D341Med (cell line): ENCODE measurements at regions not wholly inside any gene's neighbourhood (a gene's known extent, or its start where the extent isn't known, plus 50 kb on each side); places are given as distances from the start of the nearest gene placed in this dataset.
A peak's percentile ranks its signal among the peaks of the same experiment; 100 is the strongest.
"Not testable (repeated sequence)": the region's sequence is repeated elsewhere in the genome, so short reads cannot be mapped to it uniquely, and the experiment has no call there.

Experiments
- DNase-seq: peaks from one replicate; pipeline ENCODE4 v3.0.0; 2012; ENCODE audit warnings: low spot score

DNA sequence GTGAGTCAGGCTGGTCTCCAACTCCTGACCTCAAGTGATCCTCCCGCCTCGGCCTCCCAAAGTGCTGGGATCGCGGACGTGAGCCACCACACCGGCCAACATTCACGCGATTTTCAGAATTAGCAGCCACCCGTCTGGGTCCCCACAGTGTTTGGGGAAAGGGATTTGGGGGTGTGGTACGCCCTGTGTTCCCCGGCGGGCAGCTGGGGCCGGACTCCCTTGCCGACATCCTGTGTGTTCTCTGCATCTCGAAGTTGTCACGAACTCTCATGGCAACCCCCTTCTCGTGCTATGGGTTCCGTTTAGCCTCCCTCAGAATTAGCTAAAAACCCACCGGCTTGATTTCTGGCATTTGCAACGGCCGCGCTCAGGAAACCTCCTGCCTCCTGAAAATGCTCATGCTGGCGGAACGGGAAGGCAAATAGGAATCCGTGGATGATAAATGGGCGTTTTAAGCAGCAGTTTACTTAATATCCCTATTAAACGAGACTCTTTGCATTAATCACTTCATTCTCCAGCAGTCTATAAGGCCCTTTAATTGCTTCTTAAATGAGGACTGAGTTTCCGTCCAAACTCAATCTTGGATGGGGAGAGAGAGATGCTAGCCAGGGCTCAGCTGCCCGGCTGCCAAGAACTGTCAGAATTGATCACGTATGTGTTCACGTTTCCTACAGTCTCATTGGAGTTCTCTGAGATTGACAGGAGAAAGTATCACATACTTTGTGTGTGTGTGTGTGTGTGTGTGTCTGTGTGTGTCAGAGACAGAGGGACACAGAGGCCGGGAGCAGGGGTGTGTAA is 78.9 kb upstream of the PPP2R3B start:
- no peak for DNase-seq

DNA sequence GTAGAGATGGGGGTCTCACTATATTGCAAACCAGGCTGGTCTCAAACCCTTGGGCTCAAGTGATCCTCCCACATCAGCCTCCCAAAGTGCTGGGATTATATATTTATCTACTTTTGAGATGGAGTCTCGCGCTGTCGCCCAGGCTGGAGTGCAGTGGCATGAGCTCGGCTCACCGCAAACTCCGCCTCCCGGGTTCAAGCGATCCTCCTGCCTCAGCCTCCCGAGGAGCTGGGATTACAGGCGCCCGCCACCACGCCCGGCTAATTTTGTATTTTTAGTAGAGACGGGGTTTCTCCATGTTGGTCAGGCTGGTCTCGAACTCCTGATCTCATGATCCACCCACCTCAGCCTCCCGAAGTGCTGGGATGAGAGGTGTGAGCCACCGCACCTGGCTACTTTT is 80.1 kb upstream of the PPP2R3B start:
- not testable (repeated sequence) for DNase-seq

DNA sequence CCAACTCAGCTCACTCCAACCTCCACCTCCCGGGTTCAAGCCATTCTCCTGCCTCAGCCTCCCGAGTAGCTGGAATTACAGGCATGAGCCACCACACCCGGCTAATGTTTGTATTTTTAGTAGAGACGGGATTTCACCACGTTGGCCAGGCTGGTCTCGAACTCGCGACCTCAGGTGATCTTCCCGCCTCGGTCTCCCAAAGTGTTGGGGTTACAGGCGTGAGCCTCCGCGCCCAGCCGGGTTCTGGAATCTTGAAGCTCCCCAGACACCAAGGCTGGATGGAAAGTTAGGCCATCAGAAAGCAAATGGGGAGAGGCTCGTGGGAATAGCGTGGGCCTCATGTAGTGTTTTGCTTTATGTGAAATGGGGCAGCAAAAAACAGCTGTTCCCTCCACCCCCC is 81.0 kb upstream of the PPP2R3B start:
- not testable (repeated sequence) for DNase-seq

DNA sequence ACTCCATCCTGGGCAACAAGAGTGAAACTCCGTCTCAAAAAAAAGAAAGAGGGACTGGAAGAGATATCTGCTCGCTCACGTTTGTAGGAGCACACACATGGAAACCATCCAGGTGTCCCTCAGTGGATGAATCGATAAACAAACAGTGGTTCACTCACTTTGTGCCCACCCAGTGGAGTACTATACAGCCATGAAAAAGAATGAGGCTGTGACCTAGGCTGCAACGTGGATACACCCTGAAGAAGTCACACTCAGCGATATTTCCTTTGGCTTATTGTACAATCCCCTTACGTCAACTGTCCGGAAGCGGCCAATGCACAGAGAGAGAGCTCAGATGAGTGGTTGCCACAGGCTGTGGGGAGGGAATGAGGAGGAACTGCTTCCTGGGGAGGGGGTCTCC is 82.3 kb upstream of the PPP2R3B start:
- DNase-seq, result no peak

DNA sequence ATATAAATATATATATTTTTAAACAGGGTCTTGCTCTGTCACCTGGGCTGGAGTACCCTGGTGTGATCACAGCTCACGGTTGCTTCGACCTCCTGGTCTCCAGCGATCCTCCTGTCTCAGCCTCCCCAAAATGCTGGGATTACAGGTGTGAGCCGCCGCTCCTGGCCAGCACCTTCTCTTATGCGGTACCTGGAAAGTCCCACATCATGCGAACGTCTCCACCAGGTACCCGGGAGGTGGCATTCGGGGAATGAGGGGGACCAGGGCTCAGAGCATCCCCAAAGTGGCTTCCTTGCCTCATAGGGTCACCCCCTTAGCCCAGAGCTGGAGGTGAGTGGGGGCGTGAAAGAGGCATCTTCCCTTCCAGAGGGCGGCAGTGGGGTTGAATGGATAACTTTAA is 84.0 kb upstream of the PPP2R3B start:
- DNase-seq, result peak; percentile 21

- no peak for DNase-seq
These were observed 84.6 kb upstream of the PPP2R3B start for GRCh38 chrX:471281-471680.

DNA sequence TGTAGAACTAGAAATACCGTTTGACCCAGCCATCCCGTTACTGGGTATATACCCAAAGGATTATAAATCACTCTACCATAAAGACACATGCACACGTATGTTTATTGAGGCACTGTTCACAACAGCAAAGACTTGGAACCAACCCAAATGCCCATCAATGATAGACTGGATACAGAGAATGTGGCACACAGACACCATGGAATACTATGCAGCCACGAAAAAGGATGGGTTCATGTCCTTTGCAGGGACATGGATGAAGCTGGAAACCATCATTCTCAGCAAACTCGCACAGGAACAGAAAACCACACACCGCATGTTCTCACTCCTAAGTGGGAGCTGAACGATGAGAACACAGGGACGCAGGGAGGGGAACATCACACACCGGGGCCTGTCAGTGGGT is 85.6 kb upstream of the PPP2R3B start:
- DNase-seq, result not testable (repeated sequence)

- DNase-seq, result peak; percentile 14
These were observed 89.4 kb upstream of the PPP2R3B start for GRCh38 chrX:475926-476723.

- peak; percentile 4 for DNase-seq
These were observed 90.0 kb upstream of the PPP2R3B start for GRCh38 chrX:476724-477075.

- peak; percentile 38 for DNase-seq
These were observed 90.8 kb upstream of the PPP2R3B start for GRCh38 chrX:477441-478012.

GRCh38 chrX:479273-479981 is 92.7 kb upstream of the PPP2R3B start:
- no peak for DNase-seq

DNA sequence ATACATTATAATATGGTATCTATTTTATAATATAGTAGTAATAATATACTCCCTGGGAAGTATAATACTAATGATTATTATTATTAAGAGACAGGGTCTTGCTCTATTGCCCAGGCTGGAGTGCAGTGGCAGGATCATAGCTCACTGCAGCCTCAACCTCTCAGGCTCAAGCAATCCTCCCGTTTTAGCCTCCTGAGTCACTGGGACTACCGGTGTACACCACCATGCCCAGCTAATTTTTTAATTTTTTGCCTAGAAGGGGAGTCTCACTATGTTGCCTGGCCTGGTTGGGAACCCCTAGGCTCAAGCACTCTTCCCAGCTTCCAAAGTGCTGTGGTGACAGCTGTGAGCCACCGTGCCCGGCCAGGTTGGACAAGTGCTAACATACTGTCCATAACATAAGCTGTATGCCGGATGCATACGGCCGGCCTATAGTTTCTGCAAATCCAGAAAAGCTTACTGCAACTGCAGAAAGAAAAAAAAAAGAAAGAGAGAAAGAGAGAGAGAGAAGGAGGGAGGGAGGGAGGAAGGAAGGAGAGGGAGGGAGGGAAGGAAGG is 94.2 kb upstream of the PPP2R3B start:
- DNase-seq, result peak; percentile 9

DNA sequence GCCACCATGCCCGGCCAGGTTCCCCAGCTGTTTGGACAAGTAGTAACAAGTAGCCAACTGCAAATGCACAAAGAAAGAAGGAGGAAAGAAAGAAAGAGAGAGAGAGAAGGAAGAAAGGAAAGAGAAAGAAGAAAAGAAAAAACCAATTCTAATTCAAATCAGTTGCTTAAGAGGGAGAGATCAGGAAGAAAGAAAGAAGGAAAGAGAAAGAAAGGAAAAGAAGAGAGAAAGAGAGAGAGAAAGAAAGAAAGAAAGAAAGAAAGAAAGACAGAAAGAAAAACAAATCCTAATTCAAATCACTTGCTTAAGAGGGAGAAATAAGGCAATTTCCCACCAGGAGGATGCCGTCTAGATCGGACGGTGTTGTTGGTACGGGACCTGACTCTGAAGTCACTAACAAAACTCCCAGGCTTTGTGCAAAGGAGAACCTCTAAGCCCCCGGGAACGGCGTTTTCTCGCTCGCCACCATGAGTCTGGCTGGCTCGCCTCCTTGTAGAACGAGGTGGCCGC is 95.5 kb upstream of the PPP2R3B start:
- DNase-seq, result no peak

GRCh38 chrX:482702-483203 is 96.0 kb upstream of the PPP2R3B start:
- DNase-seq, result no peak

DNA sequence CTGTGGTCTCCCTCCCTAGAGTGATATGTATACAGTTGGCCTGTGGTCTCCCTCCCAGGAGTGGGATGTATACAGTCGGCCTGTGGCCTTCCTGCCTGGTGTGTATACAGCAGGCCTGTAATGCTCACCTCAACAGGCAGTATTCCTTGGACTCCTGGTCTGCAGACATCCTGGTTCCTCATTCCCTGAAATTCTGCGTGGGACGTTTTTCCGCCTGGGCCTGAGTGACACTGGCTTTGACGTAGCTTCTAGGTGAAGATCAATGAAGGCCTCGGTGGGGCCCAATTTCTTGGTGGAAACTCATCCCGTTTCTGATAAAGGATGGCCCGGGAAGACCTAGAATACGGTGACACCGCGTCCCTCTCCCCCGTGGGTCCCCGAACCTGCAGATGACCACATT is 98.7 kb upstream of the PPP2R3B start:
- DNase-seq, result no peak

DNA sequence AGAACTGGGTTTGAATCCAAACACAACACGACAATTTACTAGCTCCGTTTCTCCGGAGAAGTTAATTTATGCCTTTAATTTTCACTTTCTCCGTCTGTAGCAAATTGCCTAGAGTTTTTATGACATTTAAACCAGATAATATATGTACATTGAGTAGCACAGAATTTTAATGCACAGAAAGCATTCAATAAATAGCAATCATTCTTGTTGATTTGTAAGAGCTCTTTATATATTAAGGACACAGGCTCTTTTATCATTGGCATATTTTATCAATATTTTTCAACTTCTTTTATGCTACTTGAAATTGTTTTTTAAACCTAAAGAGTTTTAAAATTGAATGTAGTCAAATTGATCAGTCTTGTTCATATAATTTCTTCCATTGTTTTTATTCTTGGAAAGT is 99.6 kb upstream of the PPP2R3B start:
- DNase-seq, result no peak

- DNase-seq, result no peak
These were observed 101.1 kb upstream of the PPP2R3B start for GRCh38 chrX:487836-488235.

GRCh38 chrX:489820-490219 is 103.1 kb upstream of the PPP2R3B start:
- no peak for DNase-seq

- DNase-seq, result no peak
These were observed 110.7 kb upstream of the PPP2R3B start for GRCh38 chrX:497186-498014.

DNA sequence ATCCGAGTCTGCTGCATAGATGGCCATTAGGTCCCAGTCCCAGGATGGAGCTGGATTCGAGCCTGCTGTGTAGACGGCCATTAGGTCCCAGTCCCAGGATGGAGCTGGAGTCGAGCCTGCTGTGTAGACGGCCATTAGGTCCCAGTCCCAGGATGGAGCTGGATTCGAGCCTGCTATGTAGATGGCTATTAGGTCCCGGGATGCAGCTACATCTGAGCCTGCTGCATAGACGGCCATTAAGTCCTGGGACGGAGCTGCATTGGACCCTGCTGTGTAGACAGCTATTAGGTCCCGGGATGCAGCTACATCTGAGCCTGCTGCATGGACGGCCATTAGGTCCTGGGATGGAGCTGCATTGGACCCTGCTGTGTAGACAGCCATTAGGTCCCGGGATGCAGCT is 112.2 kb upstream of the PPP2R3B start:
- DNase-seq, result not testable (repeated sequence)

- DNase-seq, result peak; percentile 89
These were observed 113.2 kb upstream of the PPP2R3B start for GRCh38 chrX:499870-500364.
